ENCODE measurements at regions not wholly inside any gene's neighbourhood (a gene's known extent, or its start where the extent isn't known, plus 50 kb on each side); places are given as distances from the start of the nearest gene placed in this dataset.

DNA sequence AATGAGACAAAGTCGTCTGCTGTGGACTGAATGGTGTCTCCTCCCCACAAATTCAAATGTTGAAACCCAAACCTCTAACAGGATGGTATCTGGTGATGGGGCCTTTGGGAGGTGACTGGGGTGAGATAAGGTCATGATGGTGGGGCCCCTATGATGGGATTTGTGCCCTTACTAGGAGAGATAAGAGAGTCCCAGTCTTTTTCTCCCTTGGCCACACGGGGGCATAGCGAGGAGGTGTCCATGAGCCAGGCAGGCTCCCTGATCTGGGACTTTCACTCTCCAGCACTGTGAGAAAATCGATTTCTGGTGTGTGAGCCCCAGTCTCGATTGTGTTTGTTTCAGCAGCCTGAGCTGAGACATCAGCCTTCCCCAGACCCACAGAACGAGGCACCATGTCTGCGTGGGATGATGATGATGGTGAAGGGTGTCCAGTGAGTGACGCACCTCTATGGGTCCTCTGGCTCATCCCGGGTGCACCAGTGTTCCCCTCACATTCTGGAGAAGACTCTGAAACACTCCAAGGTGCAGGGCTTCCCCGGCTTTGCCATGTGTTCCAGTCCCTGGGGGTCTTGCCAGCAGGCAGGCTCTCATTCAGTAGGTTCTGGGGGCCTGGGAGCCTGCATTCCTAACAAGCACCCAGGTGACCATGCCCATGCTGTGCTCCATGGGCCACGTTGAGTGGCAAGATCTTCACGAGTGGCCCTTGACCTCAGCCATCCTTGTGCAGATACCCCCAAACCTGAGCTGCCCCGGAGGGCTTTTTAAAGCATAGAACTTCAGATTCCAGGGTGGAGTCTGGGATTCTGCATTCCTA lies 363.0 kb downstream of the CTTN start:
- no peak for DNase-seq (ENCODE audit: low spot score)

DNA sequence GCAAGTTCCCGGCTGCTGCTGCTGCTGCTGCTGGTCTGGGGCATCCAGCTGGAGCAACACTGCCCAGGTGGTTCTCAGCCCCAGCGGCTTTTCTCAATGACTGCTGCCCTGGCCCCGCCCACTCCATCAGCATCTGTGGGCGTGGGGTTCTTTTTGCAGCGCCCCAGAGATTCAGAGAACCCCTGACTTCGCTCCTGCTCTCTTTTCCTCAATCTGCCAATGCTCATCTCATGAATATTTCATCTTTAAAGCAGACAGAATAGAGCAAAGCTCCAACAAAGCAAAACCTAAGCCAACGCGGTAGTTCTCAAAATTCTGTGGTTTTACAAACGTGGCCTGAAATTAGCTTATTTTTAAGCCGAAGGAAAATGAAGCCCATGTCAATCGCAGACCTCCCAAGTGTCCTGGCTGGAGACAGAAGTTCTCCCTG lies 363.6 kb downstream of the CTTN start:
- DNase-seq (ENCODE audit: low spot score), result no peak

DNA sequence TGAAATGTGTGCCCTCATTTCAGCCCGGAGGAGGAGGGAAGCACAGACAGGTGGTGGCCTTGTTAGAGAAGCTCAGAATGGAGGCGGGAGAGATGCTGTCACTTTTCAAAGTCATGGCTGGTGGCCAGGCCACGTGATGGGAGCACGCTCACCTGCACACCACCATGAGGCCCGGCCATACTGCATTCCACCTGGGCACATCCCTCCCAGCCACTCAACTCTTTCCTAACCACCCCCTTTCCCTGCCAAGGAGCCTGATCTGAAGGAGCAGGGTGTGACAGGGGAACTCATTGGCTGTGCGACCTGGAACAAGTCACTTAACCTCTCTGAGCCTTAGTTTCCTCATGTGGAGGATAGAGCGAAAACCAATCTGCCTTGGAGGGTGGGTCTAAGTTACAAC lies 364.5 kb downstream of the CTTN start:
- DNase-seq (ENCODE audit: low spot score), result no peak

DNA sequence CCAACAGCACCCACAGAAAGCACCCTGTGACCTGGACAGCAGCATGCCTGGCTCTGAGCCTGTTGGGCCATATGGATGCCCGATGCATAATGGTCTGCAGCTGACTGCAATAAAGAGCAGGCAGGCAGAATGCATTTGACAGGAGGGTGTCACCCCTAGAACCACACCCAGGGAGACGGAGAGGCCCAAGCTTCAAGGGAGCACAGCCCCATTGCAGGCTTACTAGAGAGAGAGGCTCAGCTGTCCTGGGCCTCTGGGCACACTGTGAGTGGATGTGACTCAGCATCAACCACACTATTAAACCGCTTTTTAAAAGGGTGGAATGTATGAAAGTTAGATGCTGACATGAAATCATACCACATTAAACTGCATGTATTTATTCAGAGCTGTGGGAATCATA lies 365.3 kb downstream of the CTTN start:
- no peak for DNase-seq (ENCODE audit: low spot score)

DNA sequence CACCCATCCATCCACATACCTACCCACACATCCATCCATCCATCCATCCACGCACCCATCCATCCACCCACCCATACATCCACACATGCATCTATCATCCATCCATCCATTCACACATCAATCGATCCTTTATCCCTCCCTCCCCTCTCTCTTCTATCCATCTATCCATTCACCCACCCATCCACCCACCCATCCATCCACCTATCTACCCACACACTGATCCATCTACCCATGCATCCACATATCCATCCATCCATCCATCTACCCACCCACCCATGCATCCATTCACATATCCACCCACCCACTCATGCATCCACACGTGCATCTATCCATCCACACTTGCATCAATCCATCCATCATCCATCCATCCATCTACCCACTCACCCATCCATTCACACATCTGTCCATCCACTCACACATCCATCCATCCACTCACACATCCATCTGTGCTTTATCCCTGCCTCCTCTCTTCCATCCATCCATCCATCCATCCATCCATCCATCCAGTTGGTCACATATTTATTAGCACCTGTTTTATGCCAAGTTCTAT lies 366.1 kb downstream of the CTTN start:
- DNase-seq (ENCODE audit: low spot score), result no peak

DNA sequence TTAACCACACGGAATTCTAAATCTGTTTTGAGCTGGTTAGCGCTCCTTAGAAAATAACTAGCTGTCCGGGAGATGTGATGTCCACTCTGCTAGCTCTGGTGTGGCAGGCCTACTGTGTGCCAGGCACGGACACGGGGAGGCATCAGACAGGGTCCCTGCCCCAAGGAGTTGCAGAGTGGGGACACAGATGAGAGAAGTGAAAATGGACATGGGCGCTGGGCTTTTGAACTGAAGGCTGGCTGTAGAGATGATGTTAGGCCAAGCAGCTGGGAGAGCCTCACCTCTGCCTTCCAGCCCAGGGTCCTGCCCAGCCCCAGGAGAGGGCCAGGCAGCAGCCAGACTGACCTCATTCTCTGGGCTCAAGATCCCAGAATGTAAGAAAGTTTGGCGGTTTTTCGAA lies 368.6 kb downstream of the CTTN start:
- DNase-seq (ENCODE audit: low spot score), result no peak

DNA sequence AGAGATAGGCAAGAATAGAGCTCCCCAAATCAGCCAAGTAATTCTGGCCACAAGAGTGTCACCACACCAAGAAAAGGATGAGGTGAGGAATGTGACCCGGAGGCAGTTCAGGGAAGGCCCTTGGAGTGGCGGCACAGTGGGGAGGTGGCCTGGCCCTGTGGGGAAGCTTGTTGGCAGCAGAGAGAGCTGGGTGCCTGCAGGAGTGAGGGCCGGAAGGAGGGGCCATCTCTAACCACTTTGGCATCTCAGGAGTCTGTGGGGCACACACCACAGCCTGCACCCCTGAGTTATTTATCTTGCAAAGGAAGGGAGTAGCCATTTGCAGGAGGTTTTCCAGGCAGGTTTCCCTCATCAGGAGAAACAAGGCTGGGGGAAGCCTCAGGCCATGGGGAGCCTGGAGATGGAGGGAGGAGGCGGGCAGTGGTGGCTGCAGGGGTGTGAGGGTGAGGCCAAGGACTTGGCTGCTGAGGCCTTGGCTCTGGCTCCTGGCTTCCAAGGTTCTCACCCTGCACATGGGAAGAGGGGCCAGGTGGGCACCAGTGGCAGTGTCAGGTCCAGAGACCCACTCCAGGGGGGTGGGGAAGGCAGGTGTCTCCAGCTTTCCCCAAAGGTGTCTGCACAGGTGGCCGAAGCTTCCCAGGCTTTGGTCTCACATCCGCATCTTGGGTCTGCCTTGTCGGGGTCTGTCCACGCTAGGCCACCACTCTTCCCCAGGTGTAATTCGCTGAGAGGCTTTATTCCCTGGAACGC lies 370.2 kb downstream of the CTTN start:
- no peak for DNase-seq (ENCODE audit: low spot score)

DNA sequence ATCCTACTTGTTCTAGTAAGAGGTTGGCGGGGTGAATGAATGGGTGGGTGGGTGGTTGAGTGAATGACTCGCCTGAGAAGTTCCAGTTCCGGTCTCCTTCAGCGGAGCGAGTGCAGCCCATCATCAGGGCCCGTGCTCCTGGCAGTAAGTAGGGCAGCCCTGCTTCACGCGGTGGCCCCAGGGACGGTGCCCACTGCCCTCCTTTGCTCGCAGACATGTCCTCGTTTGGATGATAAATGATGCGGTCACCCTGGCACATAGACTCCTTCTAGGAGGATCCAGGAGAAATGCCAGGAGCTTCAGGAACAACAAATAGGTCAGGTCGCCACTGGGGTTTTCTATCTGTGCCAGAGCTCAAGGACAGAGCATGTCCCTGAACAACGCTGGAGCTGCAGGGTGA lies 370.8 kb downstream of the CTTN start:
- DNase-seq (ENCODE audit: low spot score), result no peak

DNA sequence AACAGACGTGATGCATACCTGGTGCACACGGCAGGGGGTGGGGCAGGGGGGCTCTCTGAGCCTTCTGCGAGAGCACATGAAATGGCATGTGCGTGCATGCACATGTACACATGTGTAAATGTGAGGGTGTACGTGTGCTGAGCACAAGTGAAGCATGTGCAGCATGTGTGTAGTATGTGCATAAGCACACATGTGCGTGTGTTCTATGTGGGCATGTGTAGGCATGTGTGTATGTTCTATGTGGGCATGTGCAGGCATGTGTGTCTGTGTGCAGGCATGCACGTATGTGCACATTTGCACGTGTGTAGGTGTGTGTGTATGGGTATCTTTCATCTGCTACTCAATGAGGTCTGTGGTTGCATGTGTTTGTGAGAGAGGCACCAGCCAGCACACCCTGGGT lies 371.2 kb downstream of the CTTN start:
- DNase-seq (ENCODE audit: low spot score), result no peak

DNA sequence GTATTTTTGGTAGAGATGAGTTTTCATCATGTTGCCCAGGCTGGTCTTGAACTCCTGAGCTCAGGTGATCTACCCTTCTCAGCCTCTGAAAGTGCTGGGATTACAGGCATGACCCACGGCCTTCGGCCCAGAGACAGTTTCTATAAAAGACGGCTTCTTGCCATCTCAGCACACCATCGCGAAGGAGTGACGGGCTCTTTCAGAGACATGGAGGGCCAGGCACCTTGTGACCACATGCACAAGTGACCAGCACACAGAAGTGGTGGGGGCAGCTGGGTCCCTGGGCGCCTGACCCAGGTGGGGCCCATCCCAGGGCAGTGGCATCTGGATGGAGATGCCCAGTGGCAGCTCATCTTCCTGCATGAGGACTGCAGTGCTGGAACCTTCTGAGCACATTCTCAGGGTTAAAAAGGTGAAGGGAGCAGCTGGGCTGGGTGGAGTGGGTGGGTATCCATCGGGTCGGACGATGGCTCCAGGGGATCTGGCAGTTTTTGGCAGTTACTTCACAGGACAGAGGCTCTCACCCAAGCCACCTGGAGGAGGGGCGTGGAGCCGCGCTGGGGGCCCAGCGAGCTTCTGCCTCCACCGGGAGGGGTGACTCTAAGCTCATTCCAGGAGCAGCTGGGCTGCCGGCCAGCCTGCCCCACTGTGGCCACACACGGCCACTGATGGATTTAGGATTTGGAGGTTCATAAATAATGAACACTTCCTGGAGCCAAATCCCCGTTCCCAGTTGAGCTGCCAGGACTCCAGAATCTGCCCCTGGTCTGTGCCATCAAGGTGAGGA lies 373.0 kb downstream of the CTTN start:
- DNase-seq (ENCODE audit: low spot score), result no peak

DNA sequence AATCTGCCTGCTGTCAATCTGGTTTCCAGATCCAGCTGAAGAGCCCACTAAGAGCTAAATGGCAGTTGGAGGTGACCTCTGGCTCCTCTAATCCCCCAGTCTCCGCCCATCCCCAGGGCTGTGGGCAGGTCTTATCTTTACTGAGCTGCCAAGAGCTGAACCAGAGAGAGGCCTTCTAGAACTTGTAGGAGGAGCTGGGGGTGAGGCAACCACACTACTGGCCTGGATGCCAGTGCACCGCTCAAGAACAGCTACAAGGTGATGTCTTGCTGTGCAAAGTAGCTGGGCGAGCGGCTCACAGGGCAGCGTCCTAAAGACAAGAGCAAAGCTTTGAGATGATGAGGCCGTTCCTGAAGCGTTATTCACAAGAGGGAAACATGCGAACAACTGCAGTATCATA lies 374.6 kb downstream of the CTTN start:
- DNase-seq (ENCODE audit: low spot score), result no peak

DNA sequence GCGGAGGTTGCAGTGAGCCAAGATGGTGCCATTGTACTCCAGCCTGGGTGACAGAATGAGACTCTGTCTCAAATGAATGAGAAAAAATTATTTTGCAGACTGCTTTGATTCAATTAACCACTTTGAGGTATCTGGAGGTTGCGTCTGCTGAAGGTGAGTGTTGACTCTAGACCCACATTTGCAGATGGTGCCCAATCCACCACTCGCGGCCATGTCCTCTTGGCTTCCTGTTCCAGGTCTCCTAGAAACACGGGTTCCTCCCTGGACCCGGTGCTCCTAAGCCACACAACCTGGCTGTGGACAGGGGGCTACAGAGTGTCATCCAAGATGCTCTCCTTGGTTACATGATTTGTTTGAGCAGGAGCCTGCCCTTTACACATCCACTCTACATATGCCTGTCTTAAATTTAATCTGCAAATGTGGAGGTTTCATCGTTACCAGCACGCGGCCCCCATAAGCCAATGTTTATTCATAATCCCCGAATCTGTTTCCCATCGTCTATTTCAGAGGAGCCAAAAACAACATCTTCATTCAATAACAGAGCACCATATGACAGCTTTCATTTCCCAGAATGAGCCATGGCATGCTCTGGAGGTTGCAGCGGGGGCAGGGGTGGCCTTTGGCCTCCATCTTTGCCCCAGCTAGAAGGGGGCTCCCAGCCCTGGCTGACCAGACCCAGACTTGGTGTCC lies 377.2 kb downstream of the CTTN start:
- DNase-seq (ENCODE audit: low spot score), result no peak

DNA sequence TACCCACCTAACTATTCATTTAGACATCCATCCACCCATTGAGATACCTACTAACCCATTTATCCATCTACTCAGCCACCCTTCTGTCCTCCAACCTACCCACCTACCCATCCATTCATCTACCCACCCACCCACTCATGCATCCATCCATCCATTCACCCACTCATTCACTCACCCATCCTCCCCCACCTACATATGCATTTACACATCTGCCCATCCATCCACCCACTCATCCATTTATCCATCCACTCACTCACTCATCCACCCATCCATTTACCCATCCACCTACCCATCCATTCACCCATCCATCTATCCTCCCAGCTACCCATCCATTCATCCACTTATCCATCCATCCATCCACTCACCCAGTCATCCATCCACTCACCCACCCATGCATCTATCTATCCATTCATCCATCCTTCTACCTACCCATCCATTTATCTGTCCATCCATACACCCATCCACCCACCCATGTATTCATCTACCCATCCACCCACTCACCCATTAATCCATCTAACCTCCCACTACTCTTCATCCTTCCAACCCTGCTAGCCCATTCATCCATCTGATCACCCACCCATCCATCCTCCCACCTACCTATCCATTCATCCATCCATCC lies 378.7 kb downstream of the CTTN start:
- DNase-seq (ENCODE audit: low spot score), result no peak

DNA sequence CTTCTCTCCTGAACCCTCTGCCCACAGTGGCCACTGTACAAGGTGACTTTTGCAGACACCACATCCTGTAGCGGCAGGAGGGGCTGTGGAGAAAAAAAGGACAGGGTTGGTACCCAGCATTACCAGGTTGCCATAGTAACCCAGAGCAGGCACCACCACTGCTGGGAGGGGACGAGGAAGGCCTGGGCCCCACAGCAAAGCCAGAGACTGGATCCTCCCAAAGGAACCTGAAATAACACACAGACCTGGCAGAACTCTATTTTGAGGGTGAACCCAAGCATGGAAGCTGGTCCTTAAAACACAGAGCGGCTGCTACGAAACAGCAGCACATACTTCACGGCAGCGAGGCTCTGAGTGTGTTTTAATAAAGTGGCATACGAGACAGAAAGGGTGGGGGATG lies 380.6 kb downstream of the CTTN start:
- DNase-seq (ENCODE audit: low spot score), result no peak

DNA sequence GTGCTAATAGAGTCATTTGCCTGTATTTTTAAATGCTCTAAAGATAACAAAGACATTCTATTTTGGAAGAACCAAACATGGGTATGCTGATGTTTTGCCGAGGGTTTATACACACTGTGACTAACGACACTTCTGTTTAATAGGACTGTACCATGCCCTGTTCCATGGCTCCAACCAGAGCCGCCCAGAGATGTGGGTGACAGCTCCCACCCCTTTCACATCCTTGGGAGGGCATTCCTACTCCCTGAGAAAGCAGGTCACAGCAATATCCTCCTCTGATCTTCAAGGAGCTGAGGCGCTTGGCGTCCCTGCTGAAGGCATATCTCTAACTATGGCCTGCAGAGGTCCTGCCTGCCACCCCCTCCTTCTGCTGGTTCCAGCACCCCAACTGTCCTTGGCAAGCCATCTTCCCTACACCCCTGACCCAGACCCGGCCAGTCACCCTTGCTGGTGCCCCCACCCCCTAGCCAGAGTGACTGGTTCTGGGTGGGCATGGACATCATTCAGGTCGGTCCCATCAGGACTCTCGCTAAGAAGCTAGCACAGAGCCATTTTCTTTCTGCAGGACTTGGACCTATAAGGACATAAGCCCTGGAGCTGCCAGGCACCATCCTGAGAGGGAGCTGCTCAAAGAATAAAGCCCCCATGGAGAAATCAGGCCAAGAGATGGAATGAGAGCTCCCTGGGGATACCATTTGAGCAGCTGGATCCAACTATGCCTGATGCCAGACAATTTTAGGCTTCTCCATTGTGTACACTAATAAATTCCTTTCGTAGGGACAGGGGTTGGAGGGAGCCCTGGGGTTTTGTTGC lies 381.3 kb downstream of the CTTN start:
- DNase-seq (ENCODE audit: low spot score), result no peak

DNA sequence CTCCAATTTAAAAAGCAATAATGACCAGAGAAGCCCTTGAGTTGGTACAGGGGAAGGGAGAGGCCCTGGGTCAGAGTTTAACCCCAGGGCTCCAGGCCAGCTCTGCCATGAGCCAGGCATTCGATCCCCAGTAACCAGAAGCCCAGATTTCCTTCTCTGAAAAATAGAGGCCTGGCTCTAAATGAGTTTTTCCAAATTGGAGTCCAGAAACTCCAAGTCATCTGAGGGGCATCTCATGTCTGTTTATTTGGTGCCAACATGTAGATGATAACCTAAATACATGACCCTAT lies 381.9 kb downstream of the CTTN start:
- no peak for DNase-seq (ENCODE audit: low spot score)

DNA sequence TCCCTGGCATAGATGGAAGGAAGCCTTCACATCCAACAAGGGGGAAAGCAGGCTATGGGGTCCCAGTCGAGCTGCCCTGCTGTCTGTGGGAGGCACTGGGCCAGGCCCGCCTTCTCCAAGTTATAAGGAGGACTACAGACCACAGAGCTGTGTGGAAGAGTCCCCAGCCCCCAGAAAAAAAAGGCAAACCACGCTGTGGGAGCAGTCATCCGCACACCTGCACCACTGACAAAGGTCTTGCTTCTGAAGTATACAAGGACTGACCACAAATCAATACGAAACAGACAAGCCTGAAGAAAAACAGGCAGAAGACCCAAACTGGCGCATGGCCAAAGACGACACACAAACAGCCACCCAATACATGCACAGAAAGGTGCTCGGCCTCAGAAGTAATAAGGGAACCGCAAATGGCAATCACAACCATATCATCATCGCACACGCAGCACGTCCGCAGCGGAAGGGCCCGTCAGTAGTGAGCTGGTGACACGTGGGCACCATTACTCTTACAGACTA lies 384.1 kb downstream of the CTTN start:
- no peak for DNase-seq (ENCODE audit: low spot score)

DNA sequence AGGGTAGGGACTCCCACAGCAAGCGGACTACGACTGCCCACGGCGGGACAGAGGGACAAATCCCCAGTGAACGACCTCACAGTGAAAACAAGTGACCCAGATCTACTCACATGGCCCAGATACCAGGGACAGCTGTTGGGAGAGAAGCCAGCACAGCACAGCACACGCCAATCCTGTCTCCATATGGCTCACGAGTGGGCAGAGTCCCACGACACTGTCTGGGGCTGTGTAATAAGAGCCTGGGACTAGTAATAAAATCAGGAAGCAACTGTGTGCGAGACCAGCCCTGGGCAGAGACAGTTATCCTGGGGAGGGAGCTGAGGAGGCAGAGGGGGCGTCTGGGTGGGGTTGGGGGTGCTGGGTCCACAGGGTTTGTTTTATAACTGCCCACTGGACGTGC lies 385.0 kb downstream of the CTTN start:
- DNase-seq (ENCODE audit: low spot score), result no peak

DNA sequence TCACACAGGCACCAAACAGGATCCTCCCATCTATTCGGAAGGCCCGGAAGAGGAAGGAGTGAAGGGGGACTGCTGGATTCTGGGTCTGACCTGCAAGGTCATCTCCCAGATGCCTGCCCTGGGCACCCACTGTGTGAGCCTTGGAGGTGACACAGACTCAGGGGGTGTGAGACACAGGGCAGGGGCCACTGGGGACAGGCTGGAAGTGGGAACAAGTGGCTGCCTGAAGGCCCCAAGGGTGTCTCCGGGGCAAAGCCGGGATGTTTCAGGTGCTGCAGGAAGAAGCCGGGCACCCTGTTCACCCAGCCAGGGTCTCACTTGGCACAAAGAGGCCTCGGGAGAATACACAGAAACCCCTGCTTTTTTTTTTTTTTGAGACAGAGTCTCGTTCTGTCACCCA lies 385.5 kb downstream of the CTTN start:
- no peak for DNase-seq (ENCODE audit: low spot score)

DNA sequence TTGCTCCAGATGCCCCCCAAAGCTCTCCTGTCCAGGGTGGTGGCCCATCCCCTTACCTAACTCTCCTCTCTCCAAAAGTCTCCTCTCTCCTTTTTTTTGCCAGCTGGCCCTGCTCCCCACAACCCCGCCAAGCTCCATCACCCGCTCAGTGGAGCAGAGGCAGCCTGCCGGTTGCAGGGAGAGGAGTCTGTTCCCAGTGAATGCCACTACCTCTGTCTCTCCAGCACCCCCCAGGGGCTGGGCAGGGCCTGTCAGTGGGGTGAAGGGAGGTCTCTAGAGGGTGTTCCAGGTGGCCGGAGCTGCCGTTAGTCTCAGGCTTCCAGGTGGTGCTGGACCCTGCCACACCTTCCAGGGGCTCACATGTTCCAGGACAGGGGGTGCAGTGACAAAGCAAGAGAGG lies 387.0 kb downstream of the CTTN start:
- DNase-seq (ENCODE audit: low spot score), result no peak
